Caco-2 (cell line): ENCODE measurements at regions not wholly inside any gene's neighbourhood (a gene's known extent, or its start where the extent isn't known, plus 50 kb on each side); places are given as distances from the start of the nearest gene placed in this dataset.
"Not testable (repeated sequence)": the region's sequence is repeated elsewhere in the genome, so short reads cannot be mapped to it uniquely, and the experiment has no call there.

Source experiments
- BruUV-seq: library from RNA; stranded (reverse); fragments of 400-500 nt; replicated peaks from 2 replicates; lab custom pipeline; 2021; lab: Mats Ljungman, UMichigan
- CTCF ChIA-PET: fragments of 300-600 bp; sonication (Branson Sonifier 250); formaldehyde crosslinking; loops from one replicate; lab custom pipeline; 2022; ENCODE audit warnings: antibody characterized with exemption; lab: Charles Lee
- POLR2A ChIA-PET: fragments of 300-600 bp; sonication (Branson Sonifier 250); formaldehyde crosslinking; loops from one replicate; lab custom pipeline; 2022; ENCODE audit warnings: antibody characterized with exemption; lab: Charles Lee
- DNase-seq, 2 experiments: peaks; one replicate each; pipeline versions ENCODE4 v3.0.0 to v3.0.0-alpha.2; 2020 to 2022
- H3K27me3 ChIP-seq: replicated peaks from 2 replicates; pipeline ENCODE4 v1.6.0; 2011; ENCODE audit warnings: low read length; ENCODE audit not compliant: control insufficient read depth, insufficient read depth
- H3K36me3 ChIP-seq: 2 replicates; pipeline ENCODE4 v1.5.1; 2011; ENCODE audit warnings: low read length; ENCODE audit not compliant: control insufficient read depth, insufficient read depth
- H3K4me1 ChIP-seq: fragments of 250-450 bp; sonication (Bioruptor Pico); 2 replicates; pipeline ENCODE4 v1.5.1; 2020; ENCODE audit warnings: mild to moderate bottlenecking
- H3K4me3 ChIP-seq: 2 replicates; pipeline ENCODE4 v1.5.1; 2011; ENCODE audit warnings: low read depth, mild to moderate bottlenecking, control low read depth, low read length
- H3K9me3 ChIP-seq: fragments of 250-450 bp; sonication (Bioruptor Pico); 2 replicates; pipeline ENCODE4 v1.5.1; 2020; ENCODE audit warnings: mild to moderate bottlenecking, moderate library complexity
- H3K27ac Mint-ChIP-seq: one replicate; pipeline ENCODE4 v1.8.0; 2022; ENCODE audit warnings: mixed read lengths; ENCODE audit not compliant: unreplicated experiment
- H3K27me3 Mint-ChIP-seq: one replicate; pipeline ENCODE4 v1.8.0; 2022; ENCODE audit warnings: mixed read lengths; ENCODE audit not compliant: insufficient read depth, unreplicated experiment
- H3K36me3 Mint-ChIP-seq: one replicate; pipeline ENCODE4 v1.8.0; 2022; ENCODE audit warnings: mild to moderate bottlenecking, mixed read lengths; ENCODE audit not compliant: insufficient read depth, unreplicated experiment
- H3K4me1 Mint-ChIP-seq: one replicate; pipeline ENCODE4 v1.8.0; 2022; ENCODE audit warnings: low read depth, mixed read lengths; ENCODE audit not compliant: unreplicated experiment
- H3K4me3 Mint-ChIP-seq: one replicate; pipeline ENCODE4 v1.8.0; 2022; ENCODE audit warnings: mild to moderate bottlenecking, moderate library complexity, mixed read lengths; ENCODE audit not compliant: unreplicated experiment
- H3K9me3 Mint-ChIP-seq: one replicate; pipeline ENCODE4 v1.8.0; 2022; ENCODE audit warnings: mixed read lengths; ENCODE audit not compliant: unreplicated experiment
- intact Hi-C: fragments of 100-400 bp; cut with micrococcal nuclease; formaldehyde crosslinking; loops from one replicate; pipeline ENCODE4 v1.10.0; 2022; ENCODE audit not compliant: unreplicated experiment
- TF ChIP-seq, protein P1 (sequence below), 2 experiments: fragments of 200-600 bp in 1 of 2; IDR thresholded peaks; 1 replicate in 1 of 2; 2 replicates in 1 of 2; pipeline versions ENCODE4 v1.5.1 to v1.8.0; 2011 to 2022; ENCODE audit warnings: antibody characterized with exemption in 1 of 2, control low read depth in 1 of 2, inconsistent platforms in 1 of 2, low read depth in 1 of 2, low read length in 1 of 2, mild to moderate bottlenecking in 1 of 2, moderate library complexity in 1 of 2; ENCODE audit not compliant: insufficient read depth in 1 of 2, severe bottlenecking in 1 of 2, unreplicated experiment in 1 of 2

DNA sequence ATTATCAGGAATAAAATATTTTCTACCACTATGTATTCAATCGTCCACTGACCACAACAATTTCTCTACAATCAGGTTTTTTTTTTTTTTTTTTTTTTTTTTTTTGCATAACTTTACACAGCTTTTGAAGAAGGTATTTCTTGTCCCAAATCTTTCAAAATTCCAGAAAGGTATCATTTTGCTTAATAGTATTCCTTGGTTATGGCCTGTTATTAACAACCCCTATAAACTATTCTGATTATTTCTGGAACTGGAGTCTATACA lies 145.3 kb downstream of the ALX1 start:
- peaks cover 17% of the 10 kb centered on the region for H3K4me1 Mint-ChIP-seq
- no peak overlapping the region for H3K4me3 ChIP-seq
- no peak overlapping the region for H3K4me3 Mint-ChIP-seq
- no peaks in the 10 kb centered on the region for H3K9me3 Mint-ChIP-seq
- CTCF ChIA-PET, result interaction anchor here (0.6 to 2.8 kb wide), 10 partner anchors 12 to 528 kb away, joined by 3 to 38 read pairs (median 5); no protein-coding TSS in a partner anchor
- no peaks in the 10 kb centered on the region for H3K36me3 Mint-ChIP-seq
- POLR2A ChIA-PET, result no interaction called here
- H3K27me3 Mint-ChIP-seq, result no peaks in the 10 kb centered on the region
- no peaks in the 10 kb centered on the region for H3K36me3 ChIP-seq
- TF ChIP-seq, protein P1, sequence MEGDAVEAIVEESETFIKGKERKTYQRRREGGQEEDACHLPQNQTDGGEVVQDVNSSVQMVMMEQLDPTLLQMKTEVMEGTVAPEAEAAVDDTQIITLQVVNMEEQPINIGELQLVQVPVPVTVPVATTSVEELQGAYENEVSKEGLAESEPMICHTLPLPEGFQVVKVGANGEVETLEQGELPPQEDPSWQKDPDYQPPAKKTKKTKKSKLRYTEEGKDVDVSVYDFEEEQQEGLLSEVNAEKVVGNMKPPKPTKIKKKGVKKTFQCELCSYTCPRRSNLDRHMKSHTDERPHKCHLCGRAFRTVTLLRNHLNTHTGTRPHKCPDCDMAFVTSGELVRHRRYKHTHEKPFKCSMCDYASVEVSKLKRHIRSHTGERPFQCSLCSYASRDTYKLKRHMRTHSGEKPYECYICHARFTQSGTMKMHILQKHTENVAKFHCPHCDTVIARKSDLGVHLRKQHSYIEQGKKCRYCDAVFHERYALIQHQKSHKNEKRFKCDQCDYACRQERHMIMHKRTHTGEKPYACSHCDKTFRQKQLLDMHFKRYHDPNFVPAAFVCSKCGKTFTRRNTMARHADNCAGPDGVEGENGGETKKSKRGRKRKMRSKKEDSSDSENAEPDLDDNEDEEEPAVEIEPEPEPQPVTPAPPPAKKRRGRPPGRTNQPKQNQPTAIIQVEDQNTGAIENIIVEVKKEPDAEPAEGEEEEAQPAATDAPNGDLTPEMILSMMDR (IDR thresholded peaks at IDR 0.05; ENCODE audit: insufficient read depth in 1 of 2, low read depth in 1 of 2, low read length in 1 of 2, severe bottlenecking in 1 of 2, unreplicated experiment in 1 of 2), result no peak
- H3K9me3 ChIP-seq, result no peaks in the 10 kb centered on the region
- no peak for DNase-seq
- H3K27me3 ChIP-seq, result no peaks in the 10 kb centered on the region
- peaks cover 31% of the 10 kb centered on the region for H3K4me1 ChIP-seq
- intact Hi-C loops, result loop anchor here (1.0 kb wide), 3 partner anchors 15 to 44 kb away; no protein-coding TSS in a partner anchor
- no TSS peak for BruUV-seq
- no peak overlapping the region for H3K27ac Mint-ChIP-seq

DNA sequence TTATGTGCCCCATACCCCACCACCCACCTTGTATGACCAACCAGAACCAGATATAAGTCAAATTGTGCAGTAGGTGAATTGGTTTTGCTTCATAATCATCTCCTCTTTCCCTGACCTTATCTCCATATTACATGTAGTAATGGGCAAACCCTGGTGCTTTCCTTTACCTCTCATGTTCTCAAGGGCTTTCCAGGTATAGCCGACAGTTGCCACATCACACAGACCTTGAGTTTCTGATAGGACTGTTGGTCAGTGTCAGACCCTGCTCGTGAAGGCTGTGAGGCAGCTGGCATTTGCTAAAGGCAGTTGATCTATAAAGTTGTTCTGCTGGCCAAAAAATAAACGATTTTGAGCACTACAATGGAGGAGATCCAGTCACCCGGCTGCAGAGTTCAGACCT lies 145.9 kb downstream of the ALX1 start:
- CTCF ChIA-PET, result interaction anchor here (0.6 to 2.8 kb wide), 9 partner anchors 11 to 441 kb away, joined by 3 to 38 read pairs (median 6); no protein-coding TSS in a partner anchor
- no peaks in the 10 kb centered on the region for H3K36me3 ChIP-seq
- H3K4me3 ChIP-seq, result no peak overlapping the region
- peak overlapping the region; percentile 13 for H3K4me3 Mint-ChIP-seq
- peaks cover 17% of the 10 kb centered on the region for H3K4me1 Mint-ChIP-seq
- H3K27ac Mint-ChIP-seq, result no peak overlapping the region
- TF ChIP-seq, protein P1 (IDR thresholded peaks at IDR 0.05; ENCODE audit: insufficient read depth in 1 of 2, low read depth in 1 of 2, low read length in 1 of 2, severe bottlenecking in 1 of 2, unreplicated experiment in 1 of 2), result no peak
- no peaks in the 10 kb centered on the region for H3K36me3 Mint-ChIP-seq
- BruUV-seq, result no TSS peak
- H3K27me3 ChIP-seq, result no peaks in the 10 kb centered on the region
- DNase-seq, result no peak
- H3K27me3 Mint-ChIP-seq, result no peaks in the 10 kb centered on the region
- POLR2A ChIA-PET, result no interaction called here
- intact Hi-C loops, result loop anchor here (1.0 kb wide), 3 partner anchors 14 to 43 kb away; no protein-coding TSS in a partner anchor
- no peaks in the 10 kb centered on the region for H3K9me3 ChIP-seq
- no peaks in the 10 kb centered on the region for H3K9me3 Mint-ChIP-seq
- H3K4me1 ChIP-seq, result peaks cover 31% of the 10 kb centered on the region

DNA sequence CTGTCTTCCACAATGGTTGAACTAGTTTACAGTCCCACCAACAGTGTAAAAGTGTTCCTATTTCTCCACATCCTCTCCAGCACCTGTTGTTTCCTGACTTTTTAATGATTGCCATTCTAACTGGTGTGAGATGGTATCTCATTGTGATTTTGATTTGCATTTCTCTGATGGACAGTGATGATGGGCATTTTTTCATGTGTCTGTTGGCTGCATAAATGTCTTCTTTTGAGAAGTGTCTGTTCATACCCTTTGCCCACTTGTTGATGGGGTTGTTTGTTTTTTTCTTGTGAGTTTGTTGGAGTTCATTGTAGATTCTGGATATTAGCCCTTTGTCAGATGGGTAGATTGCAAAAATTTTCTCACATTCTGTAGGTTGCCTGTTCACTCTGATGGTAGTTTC lies 153.1 kb downstream of the ALX1 start:
- H3K27me3 ChIP-seq, H3K36me3 Mint-ChIP-seq, BruUV-seq, DNase-seq, intact Hi-C loops, H3K9me3 ChIP-seq, H3K27ac Mint-ChIP-seq, POLR2A ChIA-PET, H3K9me3 Mint-ChIP-seq, H3K27me3 Mint-ChIP-seq, H3K4me3 ChIP-seq, CTCF ChIA-PET, H3K36me3 ChIP-seq, H3K4me3 Mint-ChIP-seq: not testable (repeated sequence)
- peaks cover 19% of the 10 kb centered on the region for H3K4me1 ChIP-seq
- H3K4me1 Mint-ChIP-seq, result peaks cover 12% of the 10 kb centered on the region
